Fibroblast of the aortic adventitia (primary cell): ENCODE measurements at regions not wholly inside any gene's neighbourhood (a gene's known extent, or its start where the extent isn't known, plus 50 kb on each side); places are given as distances from the start of the nearest gene placed in this dataset.

ENCODE experiments used
- DNase-seq: peaks from one replicate; pipeline ENCODE4 v3.0.0-alpha.2; 2010; ENCODE audit warnings: low read depth
- H3K4me3 ChIP-seq: 2 replicates; pipeline ENCODE4 v1.5.1; 2011; ENCODE audit warnings: low read depth, mild to moderate bottlenecking, control low read depth, low read length, moderate library complexity
- TF ChIP-seq, protein P1 (sequence below): IDR thresholded peaks from 2 replicates; pipeline ENCODE4 v1.5.1; 2011; ENCODE audit warnings: mild to moderate bottlenecking, low read length, control low read depth, inconsistent platforms; ENCODE audit not compliant: insufficient read depth

DNA sequence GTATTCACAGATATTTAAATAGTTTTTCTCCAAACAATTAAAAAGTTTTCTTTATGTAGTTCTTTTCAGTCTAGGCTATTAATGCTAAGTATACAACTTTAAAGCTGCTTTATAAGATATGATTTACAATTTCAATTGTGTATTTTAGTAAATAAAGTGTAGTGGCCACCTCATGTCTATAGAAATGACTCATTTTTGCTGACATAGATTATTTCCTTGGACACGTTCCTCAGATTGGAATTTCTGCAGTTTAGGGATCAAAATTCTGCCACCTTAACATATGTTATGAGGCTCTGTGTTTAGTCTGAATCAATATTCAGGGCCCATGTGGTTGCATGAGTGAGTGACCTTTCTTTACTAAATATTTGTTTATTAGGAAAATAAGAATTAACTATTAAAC, 750.2 kb downstream of the IRX1 start:
- DNase-seq = no peak
- TF ChIP-seq, protein P1, sequence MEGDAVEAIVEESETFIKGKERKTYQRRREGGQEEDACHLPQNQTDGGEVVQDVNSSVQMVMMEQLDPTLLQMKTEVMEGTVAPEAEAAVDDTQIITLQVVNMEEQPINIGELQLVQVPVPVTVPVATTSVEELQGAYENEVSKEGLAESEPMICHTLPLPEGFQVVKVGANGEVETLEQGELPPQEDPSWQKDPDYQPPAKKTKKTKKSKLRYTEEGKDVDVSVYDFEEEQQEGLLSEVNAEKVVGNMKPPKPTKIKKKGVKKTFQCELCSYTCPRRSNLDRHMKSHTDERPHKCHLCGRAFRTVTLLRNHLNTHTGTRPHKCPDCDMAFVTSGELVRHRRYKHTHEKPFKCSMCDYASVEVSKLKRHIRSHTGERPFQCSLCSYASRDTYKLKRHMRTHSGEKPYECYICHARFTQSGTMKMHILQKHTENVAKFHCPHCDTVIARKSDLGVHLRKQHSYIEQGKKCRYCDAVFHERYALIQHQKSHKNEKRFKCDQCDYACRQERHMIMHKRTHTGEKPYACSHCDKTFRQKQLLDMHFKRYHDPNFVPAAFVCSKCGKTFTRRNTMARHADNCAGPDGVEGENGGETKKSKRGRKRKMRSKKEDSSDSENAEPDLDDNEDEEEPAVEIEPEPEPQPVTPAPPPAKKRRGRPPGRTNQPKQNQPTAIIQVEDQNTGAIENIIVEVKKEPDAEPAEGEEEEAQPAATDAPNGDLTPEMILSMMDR = no peak
- H3K4me3 ChIP-seq = no peak overlapping the region

DNA sequence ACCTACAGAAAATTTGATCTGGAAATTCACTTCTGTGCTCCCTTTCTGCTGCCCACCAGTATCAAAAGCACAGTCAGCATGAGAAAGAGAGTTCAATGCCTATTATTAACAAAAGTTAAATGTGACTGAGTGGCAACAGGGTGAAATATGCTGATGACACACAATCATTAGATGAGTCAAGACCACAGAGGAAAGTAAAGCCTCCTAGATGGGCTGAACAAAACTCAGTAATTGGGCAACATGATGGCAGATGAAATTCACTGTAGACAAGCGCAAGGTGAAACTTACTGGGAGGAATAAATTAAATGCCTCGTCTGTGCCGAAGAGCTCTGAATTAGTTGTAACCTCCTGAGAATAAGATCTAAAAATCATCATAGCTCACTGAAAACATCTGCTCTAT, 752.8 kb downstream of the IRX1 start:
- TF ChIP-seq, protein P1 = no peak
- DNase-seq = no peak

DNA sequence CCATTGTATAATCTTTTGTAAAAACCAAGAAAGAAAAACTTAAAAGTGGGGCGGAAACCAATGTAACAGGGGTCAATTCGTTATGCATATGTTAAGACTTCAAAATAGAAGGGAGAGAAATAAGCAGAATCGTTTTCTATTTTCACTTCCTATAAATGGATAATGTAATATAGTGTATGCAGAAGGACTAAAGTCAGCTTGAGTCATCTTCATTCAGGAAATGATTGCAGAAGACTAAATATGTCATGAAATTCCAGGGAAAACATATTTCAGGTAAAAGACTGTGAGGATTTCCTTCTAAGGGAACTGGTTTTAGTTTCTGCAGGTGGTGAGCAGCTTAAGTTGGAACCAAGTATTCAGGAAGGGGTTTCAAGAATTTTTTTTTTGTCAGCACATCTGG, 753.3 kb downstream of the IRX1 start:
- TF ChIP-seq, protein P1 = no peak
- DNase-seq = no peak
- H3K4me3 ChIP-seq = no peak overlapping the region

More for the DNA sequence above, 752.8 kb downstream of the IRX1 start:
- no peak overlapping the region for H3K4me3 ChIP-seq

DNA sequence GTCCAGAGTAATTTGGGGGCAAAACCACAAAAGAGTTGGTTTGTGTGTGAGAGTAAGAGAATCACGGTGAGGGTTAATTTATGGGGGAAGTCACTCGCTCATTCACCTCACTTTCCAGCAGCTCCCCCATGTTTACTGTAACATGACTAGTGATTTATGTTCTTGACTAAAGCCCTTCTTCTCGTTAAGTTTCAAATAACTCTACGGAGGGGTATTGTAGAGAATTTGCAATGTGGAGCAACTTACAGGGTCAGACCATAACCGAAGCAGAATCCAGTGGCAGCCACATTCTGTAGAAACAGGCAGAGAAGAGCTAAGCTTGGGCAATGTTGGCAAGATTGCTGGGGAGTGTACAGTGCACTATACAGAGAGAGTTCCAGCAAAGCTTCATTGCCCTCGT, 760.6 kb downstream of the IRX1 start:
- no peak for DNase-seq
- TF ChIP-seq, protein P1 = no peak
- no peak overlapping the region for H3K4me3 ChIP-seq

DNA sequence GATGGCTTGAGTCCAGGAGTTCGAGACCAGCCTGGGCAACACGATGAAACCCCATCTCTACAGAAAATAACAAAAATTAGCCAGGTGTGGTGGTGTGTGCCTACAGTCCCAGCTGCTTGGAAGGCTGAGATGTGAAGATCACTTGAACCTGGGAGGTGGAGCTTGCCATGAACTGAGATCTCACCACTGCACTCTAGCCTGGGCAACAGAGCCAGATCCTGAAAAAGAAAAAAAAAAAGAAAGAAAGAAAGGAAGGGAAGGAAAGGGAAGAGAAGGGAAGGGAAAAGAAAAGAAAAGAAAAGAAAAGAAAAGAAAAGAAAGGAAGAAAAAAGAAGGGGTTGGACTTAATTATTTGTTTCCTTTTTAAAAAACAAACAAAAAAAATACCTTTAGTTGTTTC, 764.2 kb downstream of the IRX1 start:
- no peak overlapping the region for H3K4me3 ChIP-seq
- TF ChIP-seq, protein P1 = no peak
- DNase-seq = no peak

DNA sequence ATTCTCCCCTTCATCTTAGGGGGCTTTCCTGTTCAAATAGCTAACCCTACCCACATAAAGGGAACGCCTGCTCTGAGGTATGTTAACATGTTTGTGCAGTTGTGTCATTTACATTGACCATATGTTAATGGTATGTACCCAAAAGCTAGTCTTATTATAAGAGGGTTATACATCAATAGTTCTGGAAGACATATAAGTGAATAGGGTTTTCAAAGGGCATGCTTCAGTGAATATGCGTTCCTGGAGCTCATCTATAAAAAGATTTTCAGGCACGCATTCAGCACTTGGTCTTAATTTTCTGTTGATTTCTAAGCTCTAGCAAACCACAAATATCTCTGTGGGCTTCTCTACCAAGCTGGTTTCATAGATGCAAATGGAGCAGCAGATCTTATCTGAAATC, 766.1 kb downstream of the IRX1 start:
- no peak for DNase-seq
- H3K4me3 ChIP-seq = no peak overlapping the region
- TF ChIP-seq, protein P1 = no peak

DNA sequence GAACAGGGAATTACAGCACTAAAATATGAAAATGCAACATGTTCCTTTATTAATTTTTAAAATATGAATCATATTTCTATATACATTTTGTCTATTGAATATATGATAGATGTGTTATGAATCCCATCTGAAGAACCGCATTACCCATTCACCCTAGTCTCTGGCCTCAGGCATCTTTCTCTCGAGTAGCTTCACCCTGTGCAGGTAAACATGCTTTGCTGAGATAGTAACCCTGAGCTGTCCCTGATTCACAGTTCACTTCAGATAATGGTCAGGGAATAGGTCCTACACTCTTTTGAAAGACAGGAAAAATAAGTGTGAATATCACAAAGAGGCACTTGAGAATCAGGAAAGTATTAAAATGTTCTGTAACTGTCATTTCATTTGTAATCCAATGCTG, 766.8 kb downstream of the IRX1 start:
- H3K4me3 ChIP-seq = no peak overlapping the region
- TF ChIP-seq, protein P1 = no peak
- DNase-seq = no peak
